ENCODE measurements at regions not wholly inside any gene's neighbourhood (a gene's known extent, or its start where the extent isn't known, plus 50 kb on each side); places are given as distances from the start of the nearest gene placed in this dataset.

- TF ChIP-seq POLR2A (IDR thresholded peaks at IDR 0.05) (no peak), CTCF (IDR thresholded peaks at IDR 0.05) (no peak)
These were observed 1082.8 kb upstream of the RBFOX1 start for GRCh38 chr16:6249863-6250262.

Data from heart left ventricle (tissue), 13 donors.